CD14-positive monocyte (primary cell): ENCODE measurements at regions not wholly inside any gene's neighbourhood (a gene's known extent, or its start where the extent isn't known, plus 50 kb on each side); places are given as distances from the start of the nearest gene placed in this dataset.

Experiments
- DNase-seq, 3 donors: peaks; one replicate each; pipeline ENCODE4 v3.0.0-alpha.2; 2011 to 2022
- H2AFZ ChIP-seq: 2 replicates; pipeline ENCODE4 v1.6.0; 2012; ENCODE audit warnings: mild to moderate bottlenecking, low read depth, low read length, inconsistent platforms; ENCODE audit not compliant: insufficient read depth, poor library complexity, severe bottlenecking
- H3K27ac ChIP-seq, 2 donors: 1 replicate in 1 of 2; 2 replicates in 1 of 2; pipeline ENCODE4 v1.5.1; 2012 to 2013; ENCODE audit warnings: low read length in 2 of 2, control low read depth in 1 of 2, inconsistent platforms in 1 of 2, low read depth in 1 of 2, mild to moderate bottlenecking in 1 of 2
- H3K27me3 ChIP-seq, 2 donors: one replicate each; pipeline versions ENCODE4 v1.6.0 to v1.6.1; 2011 to 2013; ENCODE audit warnings: low read length in 2 of 2; ENCODE audit not compliant: control insufficient read depth in 2 of 2, insufficient read depth in 2 of 2
- H3K36me3 ChIP-seq, 2 donors: replicated peaks in 1 of 2; 1 replicate in 1 of 2; 2 replicates in 1 of 2; pipeline versions ENCODE4 v1.5.1 to v1.6.1; 2012 to 2013; ENCODE audit warnings: low read length in 2 of 2, control low read depth in 1 of 2, inconsistent platforms in 1 of 2, mild to moderate bottlenecking in 1 of 2; ENCODE audit not compliant: insufficient read depth in 2 of 2, control insufficient read depth in 1 of 2
- H3K4me1 ChIP-seq, 2 donors: 1 replicate in 1 of 2; 2 replicates in 1 of 2; pipeline versions ENCODE4 v1.5.1 to v1.6.1; 2012 to 2013; ENCODE audit warnings: low read length in 2 of 2, control low read depth in 1 of 2, inconsistent platforms in 1 of 2, mild to moderate bottlenecking in 1 of 2, moderate library complexity in 1 of 2; ENCODE audit not compliant: insufficient read depth in 2 of 2, control insufficient read depth in 1 of 2
- H3K4me2 ChIP-seq: replicated peaks from 2 replicates; pipeline ENCODE3; 2012; ENCODE audit warnings: low read length, moderate library complexity, mild to moderate bottlenecking; ENCODE audit not compliant: poor library complexity, severe bottlenecking; ENCODE audit errors: extremely low read depth
- H3K4me3 ChIP-seq, 3 experiments: fragments of 200-600 bp in 1 of 3; sonication (generic) in 1 of 3; replicated peaks in 1 of 3; 1 replicate in 2 of 3; 2 replicates in 1 of 3; pipeline ENCODE4 v1.5.1; 2011 to 2013; ENCODE audit warnings: low read length in 3 of 3, mild to moderate bottlenecking in 3 of 3, control low read depth in 2 of 3, low read depth in 2 of 3, inconsistent platforms in 1 of 3, moderate library complexity in 1 of 3
- H3K79me2 ChIP-seq: 2 replicates; pipeline ENCODE4 v1.6.0; 2012; ENCODE audit warnings: mild to moderate bottlenecking, control low read depth, inconsistent platforms, low read length, moderate library complexity; ENCODE audit not compliant: insufficient read depth
- H3K9ac ChIP-seq: 2 replicates; pipeline ENCODE4 v1.6.0; 2017; ENCODE audit warnings: low read length, mild to moderate bottlenecking; ENCODE audit not compliant: insufficient read depth, poor library complexity, severe bottlenecking
- H3K9me3 ChIP-seq, 2 donors: replicated peaks in 1 of 2; 1 replicate in 1 of 2; 2 replicates in 1 of 2; pipeline versions ENCODE4 v1.5.1 to v1.6.1; 2012 to 2013; ENCODE audit warnings: low read length in 2 of 2, control low read depth in 1 of 2; ENCODE audit not compliant: control insufficient read depth in 1 of 2, insufficient read depth in 1 of 2
- H4K20me1 ChIP-seq: 2 replicates; pipeline ENCODE4 v1.6.0; 2012; ENCODE audit warnings: mild to moderate bottlenecking, low read length, control low read depth, moderate library complexity; ENCODE audit not compliant: insufficient read depth
- H3K27ac Mint-ChIP-seq, 7 donors: one replicate each; pipeline ENCODE4 v1.8.0; 2020; ENCODE audit warnings: mild to moderate bottlenecking in 7 of 7, mixed read lengths in 7 of 7, moderate library complexity in 6 of 7, inconsistent platforms in 2 of 7
- H3K27me3 Mint-ChIP-seq, 3 donors: one replicate each; pipeline ENCODE4 v1.8.0; 2021 to 2022; ENCODE audit warnings: low read depth in 3 of 3, mild to moderate bottlenecking in 3 of 3, mixed read lengths in 3 of 3, moderate library complexity in 3 of 3, inconsistent platforms in 1 of 3
- H3K36me3 Mint-ChIP-seq, 2 donors: one replicate each; pipeline ENCODE4 v1.8.0; 2020; ENCODE audit warnings: mixed read lengths in 2 of 2, inconsistent platforms in 1 of 2, mild to moderate bottlenecking in 1 of 2
- H3K4me1 Mint-ChIP-seq: one replicate; pipeline ENCODE4 v1.8.0; 2020; ENCODE audit warnings: mild to moderate bottlenecking, mixed read lengths
- H3K4me3 Mint-ChIP-seq, 2 donors: one replicate each; pipeline ENCODE4 v1.8.0; 2020; ENCODE audit warnings: mild to moderate bottlenecking in 2 of 2, mixed read lengths in 2 of 2, moderate library complexity in 1 of 2
- H3K9me3 Mint-ChIP-seq, 7 donors: one replicate each; pipeline ENCODE4 v1.8.0; 2020 to 2022; ENCODE audit warnings: mixed read lengths in 7 of 7, mild to moderate bottlenecking in 6 of 7, moderate library complexity in 6 of 7, inconsistent platforms in 2 of 7
- WGBS: methylation state at CpG from one replicate; pipeline ENCODE4 v1.1.5; 2013; ENCODE audit warnings: missing lambda C conversion rate; ENCODE audit not compliant: insufficient coverage; 5-methylcytosine and 5-hydroxymethylcytosine counted together
- intact Hi-C, 2 donors: fragments of 100-400 bp; cut with micrococcal nuclease; formaldehyde crosslinking; loops; one replicate each; pipeline versions ENCODE4 v1.15.0 to v1.15.1; 2023
- TF ChIP-seq, protein P1 (sequence below): fragments of 200-600 bp; IDR thresholded peaks from one replicate; pipeline ENCODE4 v1.8.0; 2022; ENCODE audit warnings: antibody characterized with exemption, mild to moderate bottlenecking

DNA sequence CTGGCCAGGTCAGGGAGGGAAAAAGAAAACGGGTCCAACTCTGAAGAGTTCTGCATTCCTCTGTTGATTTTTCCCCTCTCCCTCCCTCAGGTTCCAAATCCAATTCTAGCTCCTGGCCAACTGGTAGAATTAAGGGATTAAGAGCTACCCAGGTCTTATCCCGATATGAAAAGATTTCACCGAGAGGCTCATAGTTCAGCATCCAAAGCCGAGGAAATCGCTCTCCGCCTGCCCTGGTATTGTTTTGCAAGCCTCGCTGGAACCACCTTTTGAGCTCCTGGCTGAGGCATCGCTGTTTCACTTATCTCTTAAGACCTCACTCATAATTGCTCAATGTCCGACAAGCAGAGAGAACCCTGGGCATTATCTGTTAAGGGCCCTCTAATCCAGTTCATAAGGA lies 180.4 kb downstream of the URI1 start:
- Histone ChIP-seq H4K20me1 (no peaks in the 10 kb centered on the region), H3K27ac (no peak overlapping the region), H2AFZ (no peak overlapping the region), H3K4me2 (no peak overlapping the region), H3K36me3 (no peaks in the 10 kb centered on the region), H3K79me2 (no peaks in the 10 kb centered on the region), H3K27me3 (no peaks in the 10 kb centered on the region), H3K9ac (no peak overlapping the region), H3K9me3 (no peaks in the 10 kb centered on the region), H3K4me1 (no peaks in the 10 kb centered on the region), H3K4me3 (no peak overlapping the region)
- Mint-ChIP-seq H3K27ac (no peak overlapping the region), H3K4me1 (no peaks in the 10 kb centered on the region), H3K27me3 (peaks cover 0 to 2% (median 0%) of the 10 kb centered on the region in 3 donors), H3K4me3 (no peak overlapping the region), H3K9me3 (peaks cover 0 to 4% (median 0%) of the 10 kb centered on the region in 7 donors), H3K36me3 (no peaks in the 10 kb centered on the region)
- intact Hi-C loops, result no loop called here
- WGBS, result 99% methylated on average over 5 of the region's 9 CpGs
- no peak for DNase-seq
- TF ChIP-seq, protein P1, sequence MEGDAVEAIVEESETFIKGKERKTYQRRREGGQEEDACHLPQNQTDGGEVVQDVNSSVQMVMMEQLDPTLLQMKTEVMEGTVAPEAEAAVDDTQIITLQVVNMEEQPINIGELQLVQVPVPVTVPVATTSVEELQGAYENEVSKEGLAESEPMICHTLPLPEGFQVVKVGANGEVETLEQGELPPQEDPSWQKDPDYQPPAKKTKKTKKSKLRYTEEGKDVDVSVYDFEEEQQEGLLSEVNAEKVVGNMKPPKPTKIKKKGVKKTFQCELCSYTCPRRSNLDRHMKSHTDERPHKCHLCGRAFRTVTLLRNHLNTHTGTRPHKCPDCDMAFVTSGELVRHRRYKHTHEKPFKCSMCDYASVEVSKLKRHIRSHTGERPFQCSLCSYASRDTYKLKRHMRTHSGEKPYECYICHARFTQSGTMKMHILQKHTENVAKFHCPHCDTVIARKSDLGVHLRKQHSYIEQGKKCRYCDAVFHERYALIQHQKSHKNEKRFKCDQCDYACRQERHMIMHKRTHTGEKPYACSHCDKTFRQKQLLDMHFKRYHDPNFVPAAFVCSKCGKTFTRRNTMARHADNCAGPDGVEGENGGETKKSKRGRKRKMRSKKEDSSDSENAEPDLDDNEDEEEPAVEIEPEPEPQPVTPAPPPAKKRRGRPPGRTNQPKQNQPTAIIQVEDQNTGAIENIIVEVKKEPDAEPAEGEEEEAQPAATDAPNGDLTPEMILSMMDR, result no peak

DNA sequence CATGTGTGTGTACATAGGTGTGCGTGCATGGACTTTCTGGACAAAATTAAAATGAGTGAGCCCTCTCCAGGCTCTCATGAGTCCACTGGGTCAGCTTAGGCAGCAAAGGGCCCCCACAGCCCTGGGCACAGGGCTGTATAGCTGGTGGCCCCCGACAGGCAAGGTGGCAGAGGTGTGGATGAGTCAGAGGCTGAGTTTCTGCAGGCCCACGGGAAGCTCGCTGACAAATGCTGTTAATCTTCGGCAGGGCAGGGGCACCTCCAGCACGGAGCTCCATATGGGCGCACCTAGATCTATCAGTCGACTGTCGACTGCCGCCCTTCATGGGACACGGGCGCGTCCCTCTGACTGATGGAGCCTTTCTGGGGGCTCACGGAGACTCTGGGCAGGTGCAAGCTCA lies 181.1 kb downstream of the URI1 start:
- DNase-seq, result no peak
- 96% methylated on average over 13 of the region's 14 CpGs for WGBS
- no peaks in the 10 kb centered on the region for H3K36me3 Mint-ChIP-seq

More for the DNA sequence above, 181.1 kb downstream of the URI1 start:
- H3K9me3 ChIP-seq, result no peaks in the 10 kb centered on the region
- no peak overlapping the region for H3K4me3 ChIP-seq
- H4K20me1 ChIP-seq, result no peaks in the 10 kb centered on the region
- H3K9ac ChIP-seq, result no peak overlapping the region
- H3K79me2 ChIP-seq, result no peaks in the 10 kb centered on the region
- H3K4me1 ChIP-seq, result no peaks in the 10 kb centered on the region
- no peaks in the 10 kb centered on the region for H3K36me3 ChIP-seq
- Mint-ChIP-seq H3K9me3 (peaks cover 0 to 4% (median 0%) of the 10 kb centered on the region in 7 donors), H3K4me3 (no peak overlapping the region), H3K27me3 (no peaks in the 10 kb centered on the region), H3K27ac (no peak overlapping the region), H3K4me1 (no peaks in the 10 kb centered on the region)
- intact Hi-C loops, result no loop called here
- no peak overlapping the region for H3K4me2 ChIP-seq
- no peak overlapping the region for H2AFZ ChIP-seq
- H3K27ac ChIP-seq, result no peak overlapping the region
- TF ChIP-seq, protein P1, result no peak
- no peaks in the 10 kb centered on the region for H3K27me3 ChIP-seq
